GF-D8 (cell line): ENCODE measurements at regions not wholly inside any gene's neighbourhood (a gene's known extent, or its start where the extent isn't known, plus 50 kb on each side); places are given as distances from the start of the nearest gene placed in this dataset.

Source experiments
- DNase-seq: peaks from one replicate; lab custom pipeline; 2025; lab: John Stamatoyannopoulos, UW

DNA sequence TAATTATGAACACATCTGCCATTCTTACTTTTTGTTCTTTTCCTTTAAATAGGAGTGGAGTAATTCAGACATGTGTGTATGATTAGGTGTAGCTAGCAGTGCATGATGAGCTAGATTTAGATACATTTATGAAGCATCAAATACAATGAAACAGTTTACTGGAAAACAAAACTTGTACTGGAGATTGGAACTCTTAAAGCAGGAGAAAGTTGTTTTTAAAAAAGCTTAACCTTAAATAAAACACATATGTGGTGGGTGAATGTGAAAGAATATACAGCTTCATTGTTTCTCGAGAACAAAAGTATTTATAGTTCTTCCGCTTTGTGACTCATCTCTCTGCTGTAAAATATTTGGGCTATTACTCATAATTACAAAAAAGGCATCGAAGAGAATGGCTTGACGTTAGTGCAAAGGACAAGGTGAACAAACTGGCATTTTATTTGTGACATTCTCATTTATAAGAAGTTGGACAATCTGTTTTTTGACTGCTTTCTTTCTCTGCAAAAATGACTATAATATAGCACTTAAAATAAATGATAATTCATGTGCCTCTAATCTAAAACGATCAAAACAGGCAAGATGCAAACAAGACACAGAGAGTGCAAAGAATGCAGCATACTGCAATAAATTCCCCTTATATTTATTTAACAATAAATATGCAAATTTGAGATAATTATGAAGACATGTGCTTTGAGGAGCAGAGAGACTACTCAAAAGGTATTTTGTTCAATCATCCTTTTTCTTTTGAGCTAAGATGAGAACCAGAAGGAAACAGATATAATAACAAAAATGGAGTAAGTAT is 478.8 kb downstream of the CETN3 start:
- DNase-seq, result no peak

DNA sequence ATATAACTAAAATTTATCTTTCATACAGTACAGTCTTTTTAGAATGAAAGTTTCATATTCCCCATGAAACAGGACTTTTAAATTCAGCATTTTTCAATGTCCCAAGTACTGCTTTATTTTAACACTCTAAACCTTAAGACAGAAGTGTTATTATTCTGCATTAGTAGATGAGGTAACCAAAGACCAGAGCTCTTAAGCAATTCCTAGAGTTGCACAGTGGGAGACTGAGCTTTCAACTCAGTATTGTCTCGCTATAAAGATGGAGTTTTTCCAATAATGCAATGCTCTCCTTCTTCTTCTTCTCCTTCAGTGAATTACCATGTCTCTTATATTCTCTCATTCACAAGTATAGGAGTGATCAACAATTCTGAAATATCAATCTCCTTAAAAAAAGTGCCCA is 479.7 kb downstream of the CETN3 start:
- no peak for DNase-seq

DNA sequence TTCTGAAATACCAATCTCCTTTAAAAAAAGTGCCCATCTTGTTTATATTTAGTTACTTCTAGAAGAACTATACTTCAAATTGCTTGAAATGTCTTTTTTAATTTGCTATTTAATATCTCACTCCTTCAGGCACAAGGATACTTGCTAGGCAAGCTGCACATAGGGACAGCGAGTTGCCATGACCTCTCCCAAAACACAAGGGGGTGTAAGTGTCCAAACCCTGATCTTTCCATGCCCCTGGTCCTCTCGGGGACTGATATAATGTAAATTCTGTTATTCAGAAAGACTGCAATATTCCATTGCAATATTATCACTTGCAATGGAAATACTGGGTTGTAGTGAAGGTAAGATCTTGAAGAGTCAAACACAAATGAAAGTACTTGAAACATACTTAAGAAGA is 480.4 kb downstream of the CETN3 start:
- no peak for DNase-seq

DNA sequence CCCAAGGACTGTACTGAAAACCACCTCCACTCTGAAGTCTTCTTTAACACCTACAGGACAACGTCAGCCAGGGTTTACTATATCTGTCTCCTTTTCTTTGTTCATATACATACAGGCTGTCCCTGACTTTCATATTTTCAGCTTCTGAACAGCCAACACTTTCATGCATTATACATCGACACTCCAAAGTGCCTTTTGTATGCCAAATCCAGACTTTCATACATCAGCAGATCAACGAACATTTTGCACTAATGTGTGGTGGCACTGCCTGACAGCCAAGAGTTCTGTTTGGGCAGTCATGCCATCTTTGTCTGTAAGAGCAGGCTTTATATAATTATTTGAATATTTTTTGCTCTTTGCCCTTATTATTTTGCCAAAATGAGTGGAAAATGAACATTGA is 487.4 kb downstream of the CETN3 start:
- no peak for DNase-seq

DNA sequence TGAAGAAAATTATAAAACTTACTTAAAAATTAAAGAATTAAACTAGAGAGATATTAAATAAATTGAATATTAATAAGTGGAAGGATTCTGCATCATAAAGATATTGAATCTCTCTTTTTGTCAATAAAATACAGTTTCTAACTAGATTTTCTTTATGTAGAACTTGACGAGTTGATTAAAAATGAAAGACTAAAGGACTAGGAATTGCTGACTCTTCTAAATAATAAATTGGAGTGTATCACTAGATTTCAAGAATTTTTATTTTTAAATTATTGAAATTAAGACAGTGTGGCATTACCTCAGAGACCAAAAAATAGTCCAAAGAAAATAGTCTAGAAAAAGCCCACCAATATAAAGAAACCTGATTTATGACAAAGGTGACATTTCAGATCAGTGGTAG is 492.4 kb downstream of the CETN3 start:
- DNase-seq, result no peak

DNA sequence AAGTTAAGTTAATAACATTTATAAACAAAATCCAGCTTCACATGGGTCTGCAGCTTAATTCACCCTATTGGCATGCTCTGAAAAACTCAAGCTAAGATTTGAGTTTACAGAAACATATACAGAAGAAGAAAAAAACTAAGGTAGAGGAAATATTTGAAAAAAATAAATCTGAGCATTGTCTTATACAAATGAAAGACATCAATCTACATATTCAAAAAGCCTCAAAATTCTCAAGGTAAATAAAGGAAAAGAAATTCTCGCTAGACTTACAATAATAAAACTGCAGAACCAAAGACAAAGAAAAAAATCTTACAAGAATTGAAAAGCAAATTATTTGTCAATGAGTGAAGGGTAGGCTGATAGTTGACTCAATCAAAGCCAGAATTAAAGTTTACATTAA is 493.4 kb downstream of the CETN3 start:
- DNase-seq, result no peak

DNA sequence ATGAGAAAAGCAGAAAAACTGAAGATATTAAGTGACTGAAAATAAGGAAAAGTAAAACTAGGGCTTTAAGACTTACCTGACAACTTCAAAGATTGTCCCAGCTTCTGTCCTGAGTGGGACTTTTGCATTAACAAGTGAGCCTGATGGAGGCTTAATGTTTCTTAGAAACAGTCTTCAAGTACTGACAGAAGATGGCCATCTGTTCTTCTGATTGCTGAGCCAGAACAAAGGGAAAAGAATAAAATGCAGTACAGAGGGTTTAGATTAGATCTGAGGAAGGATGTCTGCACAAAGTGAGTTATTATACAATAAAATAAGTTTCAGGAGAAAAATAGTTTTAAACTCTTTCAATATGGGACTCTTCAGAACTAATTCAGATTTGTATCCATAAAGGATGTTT is 500.7 kb downstream of the CETN3 start:
- DNase-seq, result no peak

DNA sequence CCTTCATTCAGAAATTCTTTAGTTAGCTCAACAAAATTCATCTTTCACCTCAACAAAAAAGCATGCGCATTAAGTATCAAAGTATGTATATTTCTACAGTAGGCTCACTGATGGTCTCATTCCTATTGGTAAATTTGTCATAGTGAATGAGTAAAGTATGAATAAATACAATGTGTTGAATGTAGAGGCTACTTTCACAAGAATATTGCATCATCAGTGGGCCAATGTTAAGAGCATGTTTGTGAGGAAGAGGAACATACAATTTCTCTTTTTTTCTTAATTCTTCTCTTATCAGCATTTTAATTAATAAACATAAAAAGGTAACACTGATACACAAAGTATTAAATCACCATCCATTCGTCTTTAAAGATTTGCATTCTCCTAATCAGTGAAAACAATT is 505.1 kb downstream of the CETN3 start:
- no peak for DNase-seq

DNA sequence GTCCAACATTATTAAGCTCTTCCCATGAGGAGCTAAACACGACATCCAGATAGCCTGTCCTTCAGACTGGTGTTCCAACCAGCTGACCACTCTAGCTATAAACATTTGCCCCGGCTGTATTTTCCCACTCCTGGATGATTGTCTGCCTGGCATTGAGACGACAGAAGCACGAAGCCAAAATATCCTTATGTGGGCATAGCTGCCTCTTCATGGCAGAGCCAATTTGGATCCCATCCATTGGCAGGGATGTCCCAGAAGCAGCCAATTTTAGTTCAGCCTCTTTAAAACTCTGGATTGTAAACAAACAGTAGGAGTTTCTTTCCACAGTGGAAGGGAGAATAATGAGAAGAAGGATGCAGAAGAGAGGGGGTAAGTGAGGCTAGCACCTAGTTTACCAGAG is 507.6 kb downstream of the CETN3 start:
- no peak for DNase-seq

DNA sequence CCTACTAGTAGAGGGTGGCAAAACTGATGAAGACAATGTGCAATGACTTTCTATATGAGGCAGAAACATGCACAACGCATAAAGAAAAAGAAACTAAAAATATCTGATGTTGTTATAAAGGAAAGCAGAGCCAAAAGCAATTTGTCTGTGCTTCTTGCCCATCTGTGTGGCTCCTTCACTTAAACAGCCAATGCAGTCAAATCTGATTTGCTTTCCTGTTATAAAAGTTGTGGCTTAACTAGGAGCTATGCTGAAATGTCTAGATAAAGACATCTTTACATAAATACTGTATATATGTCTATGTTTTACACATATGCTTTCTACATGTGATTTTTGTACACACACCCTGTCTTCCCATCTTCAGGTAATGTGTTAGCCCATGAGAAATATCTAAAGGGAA is 508.2 kb downstream of the CETN3 start:
- DNase-seq, result no peak

DNA sequence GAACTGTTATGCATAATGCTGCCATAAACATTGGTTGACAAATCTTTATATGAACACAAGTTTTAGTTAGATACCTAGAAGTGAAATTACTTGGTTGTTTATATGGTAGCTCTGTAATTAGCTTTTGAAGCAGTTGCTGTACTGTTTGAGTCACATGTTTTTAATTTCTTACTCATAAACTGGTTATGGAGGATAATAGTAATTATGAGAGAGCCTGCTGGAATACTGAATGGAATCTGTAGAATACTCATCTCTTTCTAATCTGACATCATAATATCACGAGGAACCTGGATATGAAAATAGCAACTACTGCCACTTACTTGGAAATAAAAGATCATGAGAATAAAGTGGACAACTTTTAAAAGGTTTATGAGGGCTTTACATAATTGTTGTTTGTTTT is 509.2 kb downstream of the CETN3 start:
- no peak for DNase-seq

DNA sequence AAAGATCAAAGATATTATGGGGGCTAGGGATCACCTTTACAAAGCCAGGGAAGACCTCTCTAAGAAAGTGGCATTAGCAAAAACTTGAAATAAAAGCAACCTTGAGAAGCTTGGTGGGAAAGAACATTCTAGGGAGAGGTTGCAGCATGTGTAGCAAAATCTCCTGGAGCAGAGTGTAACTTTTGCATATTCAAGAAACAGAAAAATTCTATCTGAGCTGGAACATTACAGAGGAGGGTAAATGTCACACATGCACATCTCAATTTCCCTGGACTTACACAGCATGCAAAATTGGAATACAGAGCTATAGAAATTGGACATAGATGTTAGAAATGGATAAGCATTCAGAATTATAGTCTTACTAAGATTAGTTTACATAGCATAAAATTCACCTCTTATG is 510.0 kb downstream of the CETN3 start:
- no peak for DNase-seq

DNA sequence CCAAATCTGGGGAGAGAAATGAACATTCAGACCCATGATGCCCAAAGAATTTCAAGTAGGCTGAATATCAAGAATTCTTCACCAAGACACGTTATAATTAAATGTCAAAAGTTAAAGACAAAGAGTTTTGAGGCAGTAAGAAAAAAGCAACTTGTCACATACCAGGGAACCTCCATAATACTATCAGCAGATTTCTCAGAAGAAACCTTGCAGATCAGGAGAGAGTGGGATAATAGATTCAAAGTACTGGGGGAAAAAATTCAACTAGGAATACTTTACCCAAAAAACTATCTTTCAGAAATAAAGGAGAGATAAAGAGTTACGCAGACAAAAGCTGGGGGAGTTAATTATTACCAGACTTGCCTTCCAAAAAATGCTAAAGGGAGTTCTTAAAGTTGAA is 516.0 kb downstream of the CETN3 start:
- no peak for DNase-seq

DNA sequence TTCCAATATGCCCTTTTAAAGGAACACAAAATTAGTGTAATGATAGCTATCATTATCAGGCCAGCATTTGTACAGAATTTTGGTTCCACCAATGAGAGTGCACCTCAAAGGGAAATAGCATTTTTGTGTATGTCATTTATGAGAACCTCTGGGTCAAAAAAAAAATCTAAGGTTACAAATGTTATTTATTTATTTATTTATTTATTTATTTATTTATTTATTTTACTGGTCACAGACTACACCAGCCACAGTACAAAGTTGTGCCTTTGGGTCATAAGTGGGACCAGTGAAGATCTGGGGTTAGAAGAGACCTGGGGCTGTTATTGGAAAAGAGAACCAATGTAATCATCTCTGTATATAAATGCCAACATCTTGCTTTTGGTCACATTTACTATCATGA is 523.9 kb downstream of the CETN3 start:
- no peak for DNase-seq

DNA sequence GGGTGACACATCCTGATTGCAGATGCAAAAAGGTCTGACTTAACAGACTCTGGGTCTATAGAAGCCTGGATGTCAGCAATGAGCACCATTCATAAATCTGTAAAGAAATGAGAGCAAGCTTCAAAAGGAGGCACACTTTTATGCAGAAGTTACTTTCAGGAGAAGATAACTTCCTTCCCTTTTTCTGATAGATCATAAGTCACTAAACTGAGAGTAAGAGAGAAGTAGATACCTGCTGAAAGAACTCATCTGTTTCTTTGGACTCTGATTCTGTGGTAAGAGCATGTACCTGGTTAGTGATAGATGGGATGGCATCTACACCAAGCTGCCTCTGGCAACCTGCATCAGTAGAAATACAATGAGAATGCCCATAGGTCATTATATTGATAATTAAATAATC is 525.6 kb downstream of the CETN3 start:
- no peak for DNase-seq

DNA sequence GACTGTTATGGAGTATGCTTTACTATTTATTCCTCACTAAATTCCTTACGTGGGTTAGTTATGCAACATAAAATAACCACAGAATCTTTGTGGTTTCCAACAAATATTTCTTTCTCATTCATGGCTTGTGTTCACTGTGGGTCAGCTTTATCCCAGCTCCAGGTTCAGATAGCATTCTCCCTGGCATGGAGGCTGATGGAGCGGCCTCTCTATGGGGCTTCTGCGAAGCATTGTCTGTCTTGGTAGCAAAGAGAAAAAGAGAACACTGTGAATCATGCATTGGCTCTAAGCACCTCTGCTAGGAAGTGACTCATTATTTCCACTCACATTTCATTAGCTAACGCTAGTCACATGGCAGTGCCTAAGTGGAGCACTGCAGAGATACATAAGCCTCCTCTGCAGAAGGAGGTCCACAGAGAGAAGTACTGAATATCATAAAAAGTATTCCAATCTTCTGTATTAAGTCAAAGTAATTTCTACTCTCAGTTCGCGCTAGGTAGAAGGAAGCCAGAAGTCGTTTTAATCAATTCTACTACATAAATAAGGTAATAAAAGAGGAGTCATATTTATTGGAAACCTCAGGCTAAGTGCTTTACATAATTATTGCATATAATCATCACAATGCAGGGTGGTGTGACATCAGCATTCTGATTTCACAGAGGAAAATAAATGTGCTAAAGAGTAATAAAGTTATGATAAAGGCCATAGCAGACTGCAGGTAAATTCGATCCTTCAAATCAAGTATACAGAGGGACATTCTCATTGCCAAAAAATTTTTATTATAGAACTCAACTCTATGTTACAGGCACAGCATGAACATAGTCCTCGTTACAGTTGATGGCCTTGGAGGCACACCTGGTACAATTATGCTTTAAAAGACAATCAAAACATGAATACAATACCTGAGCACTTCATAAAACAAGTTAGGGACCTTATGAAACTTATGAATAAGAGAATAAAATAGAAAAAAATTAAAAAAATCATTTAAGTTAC is 531.1 kb downstream of the CETN3 start:
- no peak for DNase-seq

DNA sequence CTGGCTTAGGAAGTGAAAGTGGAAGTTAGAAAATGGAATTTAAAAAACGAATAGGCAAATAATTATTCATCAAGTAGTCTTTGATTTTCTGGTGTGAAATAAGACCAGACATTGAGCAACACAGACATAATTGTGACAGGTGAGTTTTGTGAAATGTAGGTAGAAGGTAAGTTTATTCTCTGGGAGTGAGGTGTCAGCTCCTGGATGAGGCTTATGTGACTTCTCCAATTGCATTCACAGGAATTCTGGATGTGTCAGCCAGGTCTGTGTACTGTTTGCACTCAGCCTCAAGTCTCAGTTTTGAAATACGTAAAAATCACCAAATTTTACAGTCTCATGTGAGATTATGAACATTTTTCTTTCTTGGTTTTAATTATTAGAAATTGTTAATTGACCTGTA is 537.6 kb downstream of the CETN3 start:
- no peak for DNase-seq

DNA sequence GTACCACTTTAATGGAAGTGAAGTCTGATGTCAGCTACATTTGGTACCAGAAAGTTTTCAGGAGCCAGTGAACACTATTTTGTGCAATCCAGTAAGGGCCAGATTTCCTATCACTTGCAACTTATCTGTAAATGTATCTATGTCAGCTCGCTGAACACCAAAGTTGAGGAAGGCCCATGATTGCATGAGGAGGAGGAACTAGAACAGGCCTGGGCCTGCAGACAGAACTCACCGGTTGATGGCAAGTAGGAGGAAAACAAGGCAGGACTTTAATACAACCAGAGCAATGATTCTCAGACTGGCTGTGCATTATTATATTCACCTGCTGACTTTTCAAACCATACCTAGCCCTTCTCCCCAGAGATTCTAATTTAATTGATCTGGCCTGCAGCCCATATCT is 540.2 kb downstream of the CETN3 start:
- DNase-seq, result no peak

DNA sequence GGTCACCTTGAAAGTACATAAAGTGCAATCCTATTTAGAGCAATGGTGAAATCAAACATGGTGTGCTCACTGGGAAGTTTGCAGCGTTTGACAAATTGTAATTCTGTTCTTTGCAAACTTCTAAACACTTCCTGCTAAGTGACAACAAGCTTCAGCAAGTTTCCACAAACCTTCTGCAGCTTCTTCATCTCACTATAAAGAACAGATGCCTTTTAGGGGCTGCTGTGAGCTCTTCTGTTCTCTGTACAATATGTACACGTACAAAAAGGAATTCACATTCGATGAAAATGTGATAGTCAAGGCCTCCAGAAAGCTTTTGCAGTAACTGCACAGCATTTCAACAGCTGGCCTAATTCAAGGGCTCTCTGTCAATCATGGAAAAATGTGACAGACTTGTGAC is 543.1 kb downstream of the CETN3 start:
- no peak for DNase-seq

DNA sequence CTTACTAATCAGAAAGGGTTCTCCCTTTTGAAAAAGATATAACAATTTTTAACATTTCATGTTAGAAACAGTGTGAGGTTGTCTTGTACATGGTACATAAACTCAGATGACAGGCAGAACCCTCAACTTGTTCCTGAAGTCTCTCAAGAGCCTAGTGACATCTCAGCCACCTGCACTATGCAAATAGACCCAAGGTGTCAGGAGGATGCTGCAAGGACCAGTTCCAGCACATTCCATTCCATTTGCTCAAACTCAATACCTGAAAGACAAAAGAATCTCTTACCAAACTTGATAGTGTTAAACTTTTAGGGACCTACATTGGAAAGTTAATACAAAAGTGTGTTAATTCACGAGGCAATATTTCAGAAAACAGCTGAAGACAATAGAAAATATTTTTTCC is 544.6 kb downstream of the CETN3 start:
- no peak for DNase-seq

DNA sequence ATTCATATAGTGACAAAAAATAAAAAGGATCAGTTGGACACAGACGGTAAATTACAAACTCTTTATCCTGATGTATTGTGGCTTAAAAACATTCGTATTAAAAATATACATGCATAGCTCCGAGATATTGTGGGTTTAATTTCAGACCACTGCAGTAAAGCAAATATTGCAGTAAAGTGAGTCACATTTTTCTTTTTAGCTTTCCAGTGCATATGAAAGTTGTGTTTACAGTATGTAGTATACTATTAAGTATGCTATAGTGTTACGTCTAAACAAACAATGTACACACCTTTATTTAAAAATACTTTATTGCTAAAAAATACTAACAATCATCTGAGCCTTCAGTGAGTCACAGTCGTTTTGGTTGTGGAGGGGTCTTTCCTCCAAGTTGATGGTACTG is 551.8 kb downstream of the CETN3 start:
- DNase-seq, result no peak

DNA sequence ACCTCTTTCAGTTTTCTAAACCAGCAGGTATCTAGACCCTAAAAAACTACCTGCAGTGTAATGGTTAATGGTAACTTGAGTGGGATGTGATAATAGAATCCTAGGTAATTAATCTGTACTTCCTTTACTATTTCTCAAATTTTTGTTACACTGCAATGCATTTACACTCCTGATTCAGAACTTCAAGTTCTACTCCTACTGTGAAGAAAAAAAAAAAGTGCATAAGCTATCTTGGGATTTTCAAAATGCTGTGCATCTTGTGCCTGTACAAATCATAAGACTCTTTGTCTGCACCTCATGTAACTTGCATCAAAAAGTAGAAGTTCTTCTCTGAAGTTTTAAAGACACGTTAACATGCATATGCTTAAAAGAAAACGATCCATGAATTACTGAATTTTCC is 554.1 kb downstream of the CETN3 start:
- DNase-seq, result no peak

DNA sequence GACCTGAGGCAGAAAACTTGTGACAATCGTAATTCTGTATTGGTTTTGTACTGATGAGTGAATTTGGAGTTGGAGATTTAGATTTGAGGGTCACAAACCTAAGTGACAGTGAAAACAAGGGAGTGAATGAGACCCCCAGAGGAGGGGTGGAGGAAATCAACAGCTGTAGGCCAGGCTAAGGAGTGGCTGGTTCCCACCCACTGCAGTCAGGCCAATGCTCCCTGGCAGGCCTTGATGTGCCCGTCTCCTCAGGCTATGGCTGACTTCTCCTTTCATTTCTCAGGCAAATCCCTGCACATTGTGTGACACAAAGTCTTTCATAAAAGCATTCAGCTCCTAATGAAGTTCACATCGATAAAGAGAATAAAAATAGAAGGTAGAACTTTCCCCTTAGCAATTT is 557.6 kb downstream of the CETN3 start:
- DNase-seq, result no peak
